Activated T-helper 2 cell treated with anti-CD3 and anti-CD28 coated beads, Interferon-gamma antibody, Interleukin-2, Interleukin-4, amounts not matched to agents 10 μg/mL and 5 μg/mL and 100 μg/mL, durations not matched to agents 14 hours and 24 hours and 36 hours (primary cell): ENCODE measurements at regions not wholly inside any gene's neighbourhood (a gene's known extent, or its start where the extent isn't known, plus 50 kb on each side); places are given as distances from the start of the nearest gene placed in this dataset.
"Not testable (repeated sequence)": the region's sequence is repeated elsewhere in the genome, so short reads cannot be mapped to it uniquely, and the experiment has no call there.

Experiments
- DNase-seq: peaks from one replicate; pipeline ENCODE4 v3.0.0; 2021; ENCODE audit warnings: low spot score
- H3K27ac Mint-ChIP-seq: one replicate; pipeline ENCODE4 v1.8.0; 2021; ENCODE audit warnings: mixed read lengths
- H3K27me3 Mint-ChIP-seq: one replicate; pipeline ENCODE4 v1.8.0; 2021; ENCODE audit warnings: low read depth, mixed read lengths
- H3K36me3 Mint-ChIP-seq: one replicate; pipeline ENCODE4 v1.8.0; 2021; ENCODE audit warnings: low read depth, mixed read lengths
- H3K4me1 Mint-ChIP-seq: one replicate; pipeline ENCODE4 v1.8.0; 2021; ENCODE audit warnings: low read depth, mixed read lengths
- H3K4me3 Mint-ChIP-seq: one replicate; pipeline ENCODE4 v1.8.0; 2021; ENCODE audit warnings: low read depth, mild to moderate bottlenecking, moderate library complexity, mixed read lengths
- H3K9me3 Mint-ChIP-seq: one replicate; pipeline ENCODE4 v1.8.0; 2021; ENCODE audit warnings: mixed read lengths
- intact Hi-C: fragments of 100-400 bp; cut with micrococcal nuclease; formaldehyde crosslinking; loops from one replicate; pipeline ENCODE4 v1.15.1; 2023

- Mint-ChIP-seq H3K4me1 (no peaks in the 10 kb centered on the region), H3K36me3 (no peaks in the 10 kb centered on the region), H3K27me3 (no peaks in the 10 kb centered on the region), H3K9me3 (peaks cover 11% of the 10 kb centered on the region), H3K27ac (no peak overlapping the region), H3K4me3 (no peak overlapping the region)
- intact Hi-C loops, result no loop called here
- DNase-seq, result no peak
Measured at GRCh38 chr9:106220415-106220814, 526.1 kb downstream of the TMEM38B start.

DNA sequence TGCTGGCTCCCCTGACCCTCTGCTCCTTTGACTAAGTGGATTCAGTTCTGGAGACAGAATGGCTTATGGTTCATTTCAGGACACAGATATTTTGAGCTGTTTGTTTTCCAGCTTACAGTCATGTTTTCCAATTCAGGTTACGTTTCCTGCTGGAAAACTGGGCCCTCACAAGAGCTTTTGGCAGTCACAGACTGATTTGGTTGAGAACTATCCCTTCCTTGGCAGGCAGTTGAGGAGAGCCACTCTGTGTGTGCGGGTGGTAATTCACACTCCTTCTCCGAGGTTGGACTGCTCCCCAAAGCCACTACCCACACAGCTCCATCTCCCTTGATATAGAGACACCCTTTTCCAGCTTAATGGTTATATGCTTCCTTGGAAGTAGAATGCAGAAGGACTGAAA lies 534.5 kb downstream of the TMEM38B start:
- Mint-ChIP-seq H3K4me1 (no peaks in the 10 kb centered on the region), H3K4me3 (no peak overlapping the region), H3K9me3 (peaks cover 15% of the 10 kb centered on the region), H3K36me3 (no peaks in the 10 kb centered on the region), H3K27me3 (no peaks in the 10 kb centered on the region), H3K27ac (no peak overlapping the region)
- intact Hi-C loops, result no loop called here
- DNase-seq, result no peak

DNA sequence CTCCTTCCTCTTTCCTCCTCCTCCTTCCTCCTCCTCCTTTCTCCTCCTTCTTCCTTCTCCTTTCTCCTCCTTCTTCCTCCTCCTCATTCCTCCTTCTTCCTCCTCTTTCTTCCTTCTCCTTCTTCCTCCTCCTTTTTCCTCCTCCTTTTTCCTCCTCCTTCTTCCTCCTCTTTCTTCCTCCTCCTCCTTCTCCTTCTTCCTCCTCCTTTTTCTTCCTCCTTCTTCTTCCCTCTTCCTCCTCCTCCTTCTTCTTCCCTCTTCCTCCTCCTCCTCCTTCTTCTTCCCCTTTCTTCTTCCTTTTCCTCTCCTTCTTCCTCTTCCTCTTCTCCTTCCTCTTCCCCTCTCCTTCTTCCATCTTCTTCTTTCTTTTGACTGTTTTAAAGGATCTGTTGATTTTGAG lies 538.8 kb downstream of the TMEM38B start:
- no peaks in the 10 kb centered on the region for H3K27me3 Mint-ChIP-seq
- H3K9me3 Mint-ChIP-seq, result no peaks in the 10 kb centered on the region
- no peak for DNase-seq
- no peak overlapping the region for H3K4me3 Mint-ChIP-seq
- no peak overlapping the region for H3K27ac Mint-ChIP-seq
- intact Hi-C loops, result no loop called here
- H3K36me3 Mint-ChIP-seq, result no peaks in the 10 kb centered on the region
- no peaks in the 10 kb centered on the region for H3K4me1 Mint-ChIP-seq

DNA sequence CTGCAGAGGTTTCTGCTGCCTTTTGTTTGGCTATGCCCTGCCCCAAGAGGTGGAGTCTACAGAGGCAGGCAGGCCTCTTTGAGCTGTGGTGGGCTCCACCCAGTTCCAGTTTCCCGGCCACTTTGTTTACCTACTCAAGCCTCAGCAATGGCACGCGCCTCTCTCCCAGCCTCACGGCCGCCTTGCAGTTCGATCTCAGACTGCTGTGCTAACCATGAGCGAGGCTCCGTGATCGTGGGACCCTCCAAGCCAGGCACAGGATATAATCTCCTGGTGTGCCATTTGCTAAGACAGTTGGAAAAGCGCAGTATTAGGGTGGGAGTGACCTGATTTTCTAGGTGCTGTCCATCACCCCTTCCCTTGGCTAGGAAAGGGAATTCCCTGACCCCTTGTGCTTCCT lies 566.6 kb downstream of the TMEM38B start:
- H3K36me3 Mint-ChIP-seq, H3K4me3 Mint-ChIP-seq, DNase-seq, H3K27me3 Mint-ChIP-seq, intact Hi-C loops, H3K27ac Mint-ChIP-seq, H3K4me1 Mint-ChIP-seq: not testable (repeated sequence)
- peaks cover 15% of the 10 kb centered on the region for H3K9me3 Mint-ChIP-seq

DNA sequence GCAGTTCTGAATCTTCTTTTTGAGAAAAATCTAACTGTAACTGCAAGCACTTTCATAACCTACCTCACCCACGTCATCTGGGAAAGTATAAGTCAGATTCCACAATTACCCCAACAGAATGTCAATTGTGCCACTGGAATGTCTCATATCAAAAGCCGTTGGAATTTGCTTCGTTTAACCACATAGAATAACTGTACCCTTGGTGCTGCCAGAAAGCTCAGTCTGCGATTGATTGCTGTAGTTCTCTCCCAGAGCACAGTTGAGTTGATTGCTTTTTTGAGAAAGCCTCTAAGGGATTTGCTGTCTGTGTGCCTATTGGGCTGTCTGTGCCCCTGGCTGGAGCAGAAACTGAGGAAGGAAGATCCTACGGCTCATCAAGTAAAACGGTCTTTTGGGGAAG lies 583.6 kb downstream of the TMEM38B start:
- Mint-ChIP-seq H3K4me3 (no peak overlapping the region), H3K27me3 (no peaks in the 10 kb centered on the region), H3K27ac (no peak overlapping the region), H3K4me1 (no peaks in the 10 kb centered on the region), H3K36me3 (no peaks in the 10 kb centered on the region), H3K9me3 (no peaks in the 10 kb centered on the region)
- no peak for DNase-seq
- intact Hi-C loops, result no loop called here

DNA sequence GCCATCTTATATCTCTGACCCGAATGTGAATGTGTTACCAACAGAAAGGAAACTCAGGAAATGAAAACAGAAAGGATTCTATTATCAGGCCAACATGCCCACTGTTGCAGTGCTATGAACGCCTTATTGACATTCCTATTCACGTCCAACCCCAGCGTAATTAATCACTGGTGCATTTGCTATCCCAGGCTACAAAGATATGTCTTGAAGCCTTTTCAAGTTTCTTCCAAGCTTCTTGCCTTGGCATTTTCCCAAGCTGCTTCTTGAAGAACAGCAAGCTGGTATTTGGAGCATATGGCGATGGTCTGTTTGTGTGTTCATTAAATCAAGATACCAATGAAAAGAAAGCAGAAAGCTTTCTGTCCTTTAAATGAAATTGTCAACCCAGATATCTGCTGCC lies 579.2 kb upstream of the ZNF462 start:
- intact Hi-C loops, result no loop called here
- no peaks in the 10 kb centered on the region for H3K36me3 Mint-ChIP-seq
- DNase-seq, result no peak
- H3K27ac Mint-ChIP-seq, result no peak overlapping the region
- no peaks in the 10 kb centered on the region for H3K27me3 Mint-ChIP-seq
- no peak overlapping the region for H3K4me3 Mint-ChIP-seq
- H3K9me3 Mint-ChIP-seq, result peaks cover 5% of the 10 kb centered on the region
- H3K4me1 Mint-ChIP-seq, result no peaks in the 10 kb centered on the region

GRCh38 chr9:106284296-106284695 lies 578.7 kb upstream of the ZNF462 start:
- H3K27ac Mint-ChIP-seq, result no peak overlapping the region
- peaks cover 5% of the 10 kb centered on the region for H3K9me3 Mint-ChIP-seq
- intact Hi-C loops, result no loop called here
- no peak for DNase-seq
- H3K4me1 Mint-ChIP-seq, result no peaks in the 10 kb centered on the region
- no peaks in the 10 kb centered on the region for H3K27me3 Mint-ChIP-seq
- no peaks in the 10 kb centered on the region for H3K36me3 Mint-ChIP-seq
- no peak overlapping the region for H3K4me3 Mint-ChIP-seq

- no peaks in the 10 kb centered on the region for H3K27me3 Mint-ChIP-seq
- H3K4me3 Mint-ChIP-seq, result no peak overlapping the region
- intact Hi-C loops, result no loop called here
- no peaks in the 10 kb centered on the region for H3K36me3 Mint-ChIP-seq
- H3K4me1 Mint-ChIP-seq, result no peaks in the 10 kb centered on the region
- H3K9me3 Mint-ChIP-seq, result peaks cover 12% of the 10 kb centered on the region
- no peak overlapping the region for H3K27ac Mint-ChIP-seq
- no peak for DNase-seq
Measured at GRCh38 chr9:106286249-106286648, 576.7 kb upstream of the ZNF462 start.

- DNase-seq, result no peak
- Mint-ChIP-seq H3K4me1 (no peaks in the 10 kb centered on the region), H3K36me3 (no peaks in the 10 kb centered on the region), H3K27ac (no peak overlapping the region), H3K27me3 (no peaks in the 10 kb centered on the region), H3K9me3 (peaks cover 12% of the 10 kb centered on the region), H3K4me3 (no peak overlapping the region)
- intact Hi-C loops, result no loop called here
Measured at GRCh38 chr9:106287091-106287631, 575.8 kb upstream of the ZNF462 start.

DNA sequence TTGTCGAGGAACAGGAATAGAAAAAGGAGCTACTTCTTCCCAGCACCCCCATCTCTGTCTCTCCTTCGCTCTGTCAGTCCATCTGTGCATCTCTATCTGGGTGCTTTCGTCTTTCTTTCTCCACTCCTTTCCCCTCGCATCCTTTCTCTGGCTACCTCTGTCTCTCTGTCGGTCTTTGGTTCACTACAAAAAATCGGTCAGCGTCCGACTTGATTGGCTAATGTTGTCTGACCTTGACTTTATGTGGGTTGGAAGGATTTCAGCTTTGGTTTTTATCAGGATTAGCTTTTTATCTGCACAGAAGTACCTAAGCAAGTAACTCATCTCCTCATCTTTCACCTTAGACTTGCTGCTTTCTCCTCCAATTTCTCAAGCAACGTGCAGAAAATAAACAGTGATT lies 575.2 kb upstream of the ZNF462 start:
- no peaks in the 10 kb centered on the region for H3K27me3 Mint-ChIP-seq
- H3K27ac Mint-ChIP-seq, result no peak overlapping the region
- H3K36me3 Mint-ChIP-seq, result no peaks in the 10 kb centered on the region
- H3K4me1 Mint-ChIP-seq, result no peaks in the 10 kb centered on the region
- peaks cover 12% of the 10 kb centered on the region for H3K9me3 Mint-ChIP-seq
- DNase-seq, result no peak
- intact Hi-C loops, result no loop called here
- no peak overlapping the region for H3K4me3 Mint-ChIP-seq

DNA sequence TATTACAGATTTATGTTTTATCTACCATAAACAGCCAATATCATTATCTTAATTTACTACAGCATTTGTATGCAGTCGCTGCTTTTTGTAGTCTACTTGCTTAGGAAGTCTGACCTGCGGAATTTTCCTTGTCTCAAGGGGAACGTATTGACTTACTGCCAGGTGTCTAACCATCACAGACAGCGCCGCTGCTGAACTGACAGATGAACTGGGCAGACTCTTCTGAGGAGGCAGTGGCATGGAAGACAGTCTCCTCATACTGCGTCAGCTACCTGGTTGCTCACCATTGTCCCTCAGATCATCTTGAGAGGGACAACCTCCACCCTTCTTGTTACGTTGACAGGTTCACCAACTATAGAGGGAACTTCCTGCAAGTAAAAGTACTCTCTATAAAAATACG lies 574.3 kb upstream of the ZNF462 start:
- H3K9me3 Mint-ChIP-seq, result peaks cover 12% of the 10 kb centered on the region
- no peaks in the 10 kb centered on the region for H3K27me3 Mint-ChIP-seq
- no peak overlapping the region for H3K27ac Mint-ChIP-seq
- no peak for DNase-seq
- intact Hi-C loops, result no loop called here
- no peak overlapping the region for H3K4me3 Mint-ChIP-seq
- H3K4me1 Mint-ChIP-seq, result no peaks in the 10 kb centered on the region
- no peaks in the 10 kb centered on the region for H3K36me3 Mint-ChIP-seq

DNA sequence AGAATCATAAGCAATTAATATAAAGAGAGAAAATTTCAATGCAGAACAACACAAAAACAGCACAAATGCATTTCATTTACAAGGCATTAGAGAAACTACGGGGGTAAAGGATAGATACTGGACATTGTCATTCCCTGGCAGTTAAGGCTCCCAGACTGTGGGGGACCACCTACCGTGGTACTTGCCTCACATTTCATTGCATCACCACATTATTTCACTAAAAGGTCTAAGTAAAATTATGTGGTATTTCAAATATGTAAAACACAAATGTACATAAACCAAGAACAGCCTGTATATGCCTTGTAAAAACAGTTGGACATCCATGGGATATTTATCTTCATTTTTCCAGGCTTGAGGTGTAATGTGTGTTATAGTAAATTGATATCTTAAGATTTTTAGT lies 571.2 kb upstream of the ZNF462 start:
- no peak overlapping the region for H3K4me3 Mint-ChIP-seq
- peaks cover 12% of the 10 kb centered on the region for H3K9me3 Mint-ChIP-seq
- DNase-seq, result no peak
- H3K27ac Mint-ChIP-seq, result no peak overlapping the region
- H3K36me3 Mint-ChIP-seq, result no peaks in the 10 kb centered on the region
- H3K4me1 Mint-ChIP-seq, result no peaks in the 10 kb centered on the region
- intact Hi-C loops, result no loop called here
- no peaks in the 10 kb centered on the region for H3K27me3 Mint-ChIP-seq

DNA sequence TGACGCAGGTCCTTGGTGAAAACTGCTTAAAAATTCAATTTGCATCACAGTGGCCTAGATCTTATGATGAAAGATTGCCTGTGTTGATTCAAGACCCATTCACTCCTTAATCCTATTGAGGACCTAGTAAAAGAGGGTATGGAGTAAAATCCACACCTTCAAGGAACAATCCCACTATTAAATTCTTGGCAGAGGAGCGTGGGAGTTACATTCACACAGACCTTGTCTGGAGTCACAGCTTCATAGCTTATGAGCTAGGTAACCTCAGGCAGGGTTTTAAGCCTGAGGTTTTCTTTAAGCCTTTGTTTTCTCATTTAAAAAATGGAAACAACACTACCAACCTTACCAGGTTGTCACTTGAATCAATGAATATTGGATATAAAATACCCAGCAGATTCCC lies 566.5 kb upstream of the ZNF462 start:
- intact Hi-C loops, result no loop called here
- no peaks in the 10 kb centered on the region for H3K4me1 Mint-ChIP-seq
- H3K27me3 Mint-ChIP-seq, result no peaks in the 10 kb centered on the region
- no peak overlapping the region for H3K4me3 Mint-ChIP-seq
- no peaks in the 10 kb centered on the region for H3K36me3 Mint-ChIP-seq
- H3K9me3 Mint-ChIP-seq, result no peaks in the 10 kb centered on the region
- H3K27ac Mint-ChIP-seq, result no peak overlapping the region
- no peak for DNase-seq

DNA sequence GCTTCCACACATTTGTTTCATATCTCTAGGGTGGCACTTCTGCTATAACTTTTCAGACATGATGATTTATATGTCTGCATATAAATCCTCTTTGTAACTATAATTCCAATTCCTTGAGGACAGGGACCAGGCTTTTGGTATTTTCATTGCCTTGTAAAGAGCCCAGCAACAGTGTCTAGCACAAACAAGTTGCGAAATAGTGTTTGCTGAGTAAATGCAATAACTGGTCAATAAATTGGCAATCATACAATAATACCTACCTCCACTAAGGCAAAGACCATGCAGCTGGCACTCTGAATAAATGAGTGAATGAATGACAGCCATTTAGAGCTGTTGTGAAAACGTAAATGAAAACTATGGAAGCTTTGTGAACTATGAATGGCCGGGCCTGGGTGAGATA lies 564.0 kb upstream of the ZNF462 start:
- no peaks in the 10 kb centered on the region for H3K4me1 Mint-ChIP-seq
- no peak for DNase-seq
- H3K4me3 Mint-ChIP-seq, result no peak overlapping the region
- H3K27me3 Mint-ChIP-seq, result no peaks in the 10 kb centered on the region
- intact Hi-C loops, result no loop called here
- no peak overlapping the region for H3K27ac Mint-ChIP-seq
- no peaks in the 10 kb centered on the region for H3K9me3 Mint-ChIP-seq
- H3K36me3 Mint-ChIP-seq, result no peaks in the 10 kb centered on the region
